Neuronal stem cell (in vitro differentiated cells): ENCODE measurements at regions not wholly inside any gene's neighbourhood (a gene's known extent, or its start where the extent isn't known, plus 50 kb on each side); places are given as distances from the start of the nearest gene placed in this dataset.

Experiments
- DNase-seq: peaks from one replicate; pipeline ENCODE4 v3.0.0-alpha.2; 2013; ENCODE audit warnings: low spot score
- H2AFZ ChIP-seq: one replicate; pipeline ENCODE4 v1.6.1; 2013; ENCODE audit warnings: mild to moderate bottlenecking, low read length, inconsistent platforms
- H2AK5ac ChIP-seq: 2 replicates; pipeline ENCODE4 v1.6.1; 2013; ENCODE audit warnings: low read depth, mild to moderate bottlenecking, inconsistent platforms, low read length, moderate library complexity, mixed read lengths
- H2BK120ac ChIP-seq: 2 replicates; pipeline ENCODE4 v1.6.1; 2013; ENCODE audit warnings: low read depth, mild to moderate bottlenecking, inconsistent platforms, low read length, moderate library complexity, mixed read lengths
- H2BK12ac ChIP-seq: one replicate; pipeline ENCODE4 v1.6.1; 2013; ENCODE audit warnings: low read length, inconsistent platforms
- H2BK15ac ChIP-seq: 2 replicates; pipeline ENCODE4 v1.6.1; 2013; ENCODE audit warnings: mild to moderate bottlenecking, low read length, inconsistent platforms, mixed read lengths
- H2BK5ac ChIP-seq: one replicate; pipeline ENCODE4 v1.6.1; 2013; ENCODE audit warnings: inconsistent platforms, mild to moderate bottlenecking, low read length, moderate library complexity
- H3K14ac ChIP-seq: one replicate; pipeline ENCODE4 v1.6.1; 2013; ENCODE audit warnings: low read length, inconsistent platforms
- H3K18ac ChIP-seq: 2 replicates; pipeline ENCODE4 v1.6.1; 2013; ENCODE audit warnings: low read length, inconsistent platforms
- H3K23ac ChIP-seq: 2 replicates; pipeline ENCODE4 v1.6.1; 2013; ENCODE audit warnings: low read depth, mild to moderate bottlenecking, mixed read lengths, low read length, inconsistent platforms; ENCODE audit not compliant: poor library complexity
- H3K27ac ChIP-seq: replicated peaks from 3 replicates; pipeline ENCODE4 v1.5.1; 2013; ENCODE audit warnings: low read length, inconsistent platforms
- H3K27me3 ChIP-seq, 3 experiments: 2 replicates each; pipeline ENCODE4 v1.6.1; 2013; ENCODE audit warnings: low read length in 3 of 3, mild to moderate bottlenecking in 2 of 3, inconsistent platforms in 1 of 3, low read depth in 1 of 3, mixed read lengths in 1 of 3, moderate library complexity in 1 of 3; ENCODE audit not compliant: control insufficient read depth in 3 of 3, insufficient read depth in 3 of 3
- H3K36me3 ChIP-seq, 2 donors: replicated peaks in 1 of 2; 2 replicates each; pipeline ENCODE4 v1.6.1; 2013; ENCODE audit warnings: low read length in 2 of 2; ENCODE audit not compliant: control insufficient read depth in 2 of 2, insufficient read depth in 2 of 2
- H3K4ac ChIP-seq: 2 replicates; pipeline ENCODE4 v1.6.1; 2013; ENCODE audit warnings: inconsistent platforms, mild to moderate bottlenecking, low read length, moderate library complexity
- H3K4me1 ChIP-seq, 2 donors: 1 replicate in 1 of 2; 2 replicates in 1 of 2; pipeline ENCODE4 v1.6.1; 2013; ENCODE audit warnings: low read length in 2 of 2, low read depth in 1 of 2; ENCODE audit not compliant: control insufficient read depth in 2 of 2, insufficient read depth in 1 of 2
- H3K4me2 ChIP-seq: one replicate; pipeline ENCODE4 v1.6.1; 2013; ENCODE audit warnings: mild to moderate bottlenecking, low read length, inconsistent platforms; ENCODE audit not compliant: insufficient read depth, poor library complexity, severe bottlenecking
- H3K4me3 ChIP-seq, 2 donors: 2 replicates each; pipeline ENCODE4 v1.5.1; 2013; ENCODE audit warnings: low read length in 2 of 2, mild to moderate bottlenecking in 2 of 2, inconsistent platforms in 1 of 2, moderate library complexity in 1 of 2
- H3K79me1 ChIP-seq: one replicate; pipeline ENCODE4 v1.6.1; 2013; ENCODE audit warnings: low read depth, mild to moderate bottlenecking, inconsistent platforms, low read length, moderate library complexity
- H3K9ac ChIP-seq: one replicate; pipeline ENCODE4 v1.6.1; 2013; ENCODE audit warnings: mild to moderate bottlenecking, low read depth, low read length, inconsistent platforms; ENCODE audit not compliant: poor library complexity
- H3K9me3 ChIP-seq, 2 donors: replicated peaks in 1 of 2; 2 replicates each; pipeline versions ENCODE3 to v1.6.1; 2013; ENCODE audit warnings: low read length in 2 of 2, mild to moderate bottlenecking in 2 of 2, inconsistent platforms in 1 of 2, low read depth in 1 of 2, mixed read lengths in 1 of 2, moderate library complexity in 1 of 2; ENCODE audit not compliant: control insufficient read depth in 2 of 2, insufficient read depth in 1 of 2
- H4K8ac ChIP-seq: one replicate; pipeline ENCODE4 v1.6.1; 2013; ENCODE audit warnings: low read depth, mild to moderate bottlenecking, inconsistent platforms, low read length, moderate library complexity
- H4K91ac ChIP-seq: one replicate; pipeline ENCODE4 v1.6.1; 2013; ENCODE audit warnings: low read length, low read depth, mild to moderate bottlenecking, inconsistent platforms; ENCODE audit not compliant: poor library complexity
- WGBS, 2 donors: extraction: QIAGEN DNeasy Blood & Tissue Kit; methylation state at CpG; one replicate each; pipeline ENCODE4 v1.1.7; 2013; ENCODE audit warnings: missing lambda C conversion rate in 2 of 2, mixed read lengths in 1 of 2; ENCODE audit not compliant: insufficient read length in 2 of 2, insufficient replicate concordance in 1 of 2; ENCODE audit errors: extremely low coverage in 2 of 2; 5-methylcytosine and 5-hydroxymethylcytosine counted together

DNA sequence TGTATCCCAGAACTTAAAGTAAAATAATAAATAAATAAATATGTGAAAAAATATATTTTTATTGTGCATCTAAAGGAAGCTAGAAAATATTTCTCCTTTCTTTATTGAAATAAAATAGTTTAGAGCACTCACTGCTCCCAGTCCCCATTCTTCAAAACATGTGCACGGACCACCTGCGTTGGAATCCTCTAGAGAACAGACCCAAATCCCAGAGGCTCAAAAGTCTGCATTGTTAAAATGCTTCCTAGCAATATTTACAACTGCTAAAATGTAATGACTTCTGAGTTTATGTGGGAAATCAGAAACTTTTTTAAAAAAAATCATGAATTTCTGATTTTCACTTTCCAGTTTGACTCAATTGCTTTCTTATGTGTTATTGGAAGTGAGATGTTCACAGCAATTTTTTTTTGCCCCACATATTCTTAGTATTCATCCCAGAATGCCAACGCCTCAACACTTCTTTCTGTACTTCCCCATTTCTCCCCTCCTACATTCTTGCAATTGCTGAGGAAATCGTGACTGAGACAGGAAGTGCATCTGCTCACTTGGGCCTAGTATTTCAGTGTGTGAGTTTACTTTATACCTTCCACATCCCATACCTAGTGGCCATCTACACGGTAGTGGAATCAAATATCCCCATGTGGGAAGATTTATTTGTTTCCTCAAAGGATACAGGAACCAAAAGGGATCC, 116.0 kb upstream of the FLRT2 start:
- Histone ChIP-seq H3K36me3 (no peaks in the 10 kb centered on the region), H2AFZ (peak overlapping the region; percentile 56), H4K91ac (no peak overlapping the region), H3K4ac (no peak overlapping the region), H3K4me2 (no peak overlapping the region), H3K9ac (no peak overlapping the region), H2BK120ac (no peak overlapping the region), H3K23ac (no peak overlapping the region), H2BK12ac (no peak overlapping the region), H4K8ac (no peak overlapping the region), H2BK15ac (no peak overlapping the region), H3K79me1 (no peaks in the 10 kb centered on the region), H2BK5ac (no peak overlapping the region), H2AK5ac (no peak overlapping the region), H3K27ac (no peak overlapping the region), H3K14ac (no peak overlapping the region), H3K9me3 (no peaks in the 10 kb centered on the region), H3K4me1 (no peaks in the 10 kb centered on the region), H3K27me3 (no peaks in the 10 kb centered on the region), H3K18ac (no peak overlapping the region), H3K4me3 (no peak overlapping the region)
- DNase-seq, result no peak
- no CpG with 5 or more reads among the region's 5 CpGs for WGBS, 2 donors

DNA sequence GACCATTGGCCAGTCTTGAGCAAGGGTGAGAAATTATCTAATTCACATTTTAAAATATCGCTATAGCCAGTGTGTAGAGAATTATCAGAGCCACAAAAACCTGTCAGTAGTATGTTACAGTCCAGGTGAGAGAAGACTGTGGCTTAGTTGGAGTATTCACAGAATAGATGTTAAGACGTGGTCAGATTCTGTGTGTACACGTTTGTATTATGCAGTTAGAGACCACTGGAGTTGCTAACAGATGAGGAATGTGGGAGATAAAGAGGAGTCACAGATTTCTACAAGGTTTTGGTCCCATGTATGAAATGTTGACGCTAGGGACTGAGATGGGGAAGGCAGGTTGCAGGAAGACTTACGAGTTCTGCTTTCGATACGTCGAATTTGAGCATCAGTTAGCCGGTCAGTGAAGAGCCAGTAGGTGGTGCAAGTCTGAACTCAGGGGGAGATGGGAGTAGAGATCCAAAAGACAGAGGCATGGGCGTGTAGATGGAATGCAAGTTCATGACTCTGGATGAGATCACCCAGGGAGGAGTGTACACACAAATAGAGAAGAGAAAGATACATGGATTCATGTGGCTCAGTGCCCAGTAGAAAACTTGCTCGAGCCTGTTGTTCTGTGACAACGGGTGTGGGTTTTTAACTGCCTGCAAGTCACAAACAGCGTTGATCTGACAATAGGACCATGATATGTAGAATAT, 114.8 kb upstream of the FLRT2 start:
- no peak overlapping the region for H3K4ac ChIP-seq
- H3K27ac ChIP-seq, result no peak overlapping the region
- no peaks in the 10 kb centered on the region for H3K36me3 ChIP-seq
- H4K91ac ChIP-seq, result no peak overlapping the region
- no peak overlapping the region for H2AFZ ChIP-seq
- no peak for DNase-seq
- H4K8ac ChIP-seq, result no peak overlapping the region
- no peak overlapping the region for H3K23ac ChIP-seq
- no peaks in the 10 kb centered on the region for H3K27me3 ChIP-seq
- no peak overlapping the region for H2BK12ac ChIP-seq
- H2AK5ac ChIP-seq, result no peak overlapping the region
- no CpG with 5 or more reads among the region's 13 CpGs for WGBS, 2 donors
- H3K4me3 ChIP-seq, result no peak overlapping the region
- no peak overlapping the region for H2BK15ac ChIP-seq
- H3K4me2 ChIP-seq, result no peak overlapping the region
- H2BK120ac ChIP-seq, result no peak overlapping the region
- no peak overlapping the region for H3K18ac ChIP-seq
- no peaks in the 10 kb centered on the region for H3K79me1 ChIP-seq
- H2BK5ac ChIP-seq, result no peak overlapping the region
- H3K9ac ChIP-seq, result no peak overlapping the region
- H3K4me1 ChIP-seq, result no peaks in the 10 kb centered on the region
- H3K14ac ChIP-seq, result no peak overlapping the region
- H3K9me3 ChIP-seq, result no peaks in the 10 kb centered on the region

DNA sequence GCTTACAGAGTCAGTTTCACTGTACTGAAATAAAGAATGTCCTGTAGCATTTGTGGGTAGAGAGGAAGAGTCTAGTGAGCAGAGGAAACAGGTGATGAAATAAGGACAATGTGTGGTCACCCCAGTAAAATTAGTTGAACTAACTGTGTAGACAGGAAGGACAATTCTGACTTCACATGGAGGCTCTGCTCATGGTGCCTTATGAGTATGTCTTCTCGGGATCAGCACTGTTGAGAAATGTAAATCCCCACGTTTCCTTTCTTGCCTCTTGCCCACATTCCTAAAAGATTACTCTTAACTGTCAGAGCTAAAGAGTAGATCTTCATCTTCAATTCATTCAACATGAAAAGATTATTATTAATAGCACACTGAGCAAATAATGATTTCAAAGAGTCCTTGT, 113.2 kb upstream of the FLRT2 start:
- Histone ChIP-seq H3K23ac (no peak overlapping the region), H4K91ac (no peak overlapping the region), H4K8ac (no peak overlapping the region), H3K36me3 (no peaks in the 10 kb centered on the region), H3K27ac (no peak overlapping the region), H3K27me3 (no peaks in the 10 kb centered on the region), H3K4me2 (no peak overlapping the region), H3K4me3 (no peak overlapping the region), H3K9me3 (no peaks in the 10 kb centered on the region), H2BK12ac (no peak overlapping the region), H3K4me1 (no peaks in the 10 kb centered on the region), H2AK5ac (no peak overlapping the region), H3K4ac (no peak overlapping the region), H3K79me1 (no peaks in the 10 kb centered on the region), H2AFZ (peak overlapping the region; percentile 28), H3K9ac (no peak overlapping the region), H3K14ac (no peak overlapping the region), H2BK15ac (no peak overlapping the region), H2BK5ac (no peak overlapping the region), H2BK120ac (no peak overlapping the region), H3K18ac (no peak overlapping the region)
- WGBS, 2 donors, result no CpG with 5 or more reads among the region's 2 CpGs
- no peak for DNase-seq

DNA sequence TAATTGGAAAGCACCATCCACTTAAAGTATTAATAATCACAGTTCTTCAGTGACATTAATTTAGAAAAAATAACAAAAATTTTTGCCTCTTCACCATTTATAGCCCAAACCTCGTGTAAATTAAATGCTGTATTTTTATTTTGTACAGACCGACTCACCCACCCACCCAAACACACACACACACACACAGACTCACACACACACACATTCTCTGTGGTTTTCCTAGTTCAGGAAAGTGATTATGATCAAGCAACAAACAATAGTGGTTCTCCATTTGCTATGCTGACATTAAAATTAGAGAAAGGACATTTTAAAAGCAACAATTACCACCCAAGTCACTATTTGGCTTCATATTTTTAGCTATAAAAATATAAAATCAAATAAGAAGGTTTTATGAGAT, 112.5 kb upstream of the FLRT2 start:
- Histone ChIP-seq H3K23ac (no peak overlapping the region), H3K4me1 (no peaks in the 10 kb centered on the region), H4K8ac (no peak overlapping the region), H2AFZ (no peak overlapping the region), H3K27me3 (no peaks in the 10 kb centered on the region), H3K4me3 (no peak overlapping the region), H3K18ac (no peak overlapping the region), H3K14ac (no peak overlapping the region), H3K4me2 (no peak overlapping the region), H3K79me1 (no peaks in the 10 kb centered on the region), H3K9me3 (no peaks in the 10 kb centered on the region), H3K36me3 (no peaks in the 10 kb centered on the region), H3K27ac (no peak overlapping the region), H2BK12ac (no peak overlapping the region), H2AK5ac (no peak overlapping the region), H2BK120ac (no peak overlapping the region), H2BK5ac (no peak overlapping the region), H2BK15ac (no peak overlapping the region), H4K91ac (no peak overlapping the region), H3K4ac (no peak overlapping the region), H3K9ac (no peak overlapping the region)
- no CpG with 5 or more reads among the region's 2 CpGs for WGBS, 2 donors
- DNase-seq, result no peak
